ENCODE measurements at regions not wholly inside any gene's neighbourhood (a gene's known extent, or its start where the extent isn't known, plus 50 kb on each side); places are given as distances from the start of the nearest gene placed in this dataset.
A peak's percentile ranks its signal among the peaks of the same experiment; 100 is the strongest.

GRCh38 chr20:23253524-23253923 is 97.1 kb upstream of the NXT1 start:
- Histone ChIP-seq H3K27me3 (ENCODE audit: control insufficient read depth, insufficient read depth, low read length) (no peaks in the 10 kb centered on the region; the same call in 1 of the 2 replicates), H3K4me3 (ENCODE audit: insufficient read depth, low read depth, low read length) (no peak overlapping the region)
- DNase-seq, result no peak

GRCh38 chr20:23251779-23252178 is 98.8 kb upstream of the NXT1 start:
- H3K4me3 ChIP-seq (ENCODE audit: insufficient read depth, low read depth, low read length), result no peak overlapping the region
- no peaks in the 10 kb centered on the region; the same call in 1 of the 2 replicates for H3K27me3 ChIP-seq (ENCODE audit: control insufficient read depth, insufficient read depth, low read length)
- no peaks in the 10 kb centered on the region for H3K36me3 ChIP-seq (replicated peaks; ENCODE audit: control insufficient read depth, insufficient read depth, low read length)
- no peak for DNase-seq

More at GRCh38 chr20:23253524-23253923, 97.1 kb upstream of the NXT1 start:
- H3K36me3 ChIP-seq (replicated peaks; ENCODE audit: control insufficient read depth, insufficient read depth, low read length), result no peaks in the 10 kb centered on the region

GRCh38 chr20:23249541-23249940 is 101.0 kb upstream of the NXT1 start:
- no peaks in the 10 kb centered on the region for H3K27me3 ChIP-seq (ENCODE audit: control insufficient read depth, insufficient read depth, low read length)
- no peak for DNase-seq
- H3K36me3 ChIP-seq (replicated peaks; ENCODE audit: control insufficient read depth, insufficient read depth, low read length), result no peaks in the 10 kb centered on the region
- H3K4me3 ChIP-seq (ENCODE audit: insufficient read depth, low read depth, low read length), result no peak overlapping the region

GRCh38 chr20:23248461-23248882 is 102.1 kb upstream of the NXT1 start:
- no peaks in the 10 kb centered on the region for H3K27me3 ChIP-seq (ENCODE audit: control insufficient read depth, insufficient read depth, low read length)
- DNase-seq, result no peak
- no peak overlapping the region for H3K4me3 ChIP-seq (ENCODE audit: insufficient read depth, low read depth, low read length)
- H3K36me3 ChIP-seq (replicated peaks; ENCODE audit: control insufficient read depth, insufficient read depth, low read length), result no peaks in the 10 kb centered on the region

GRCh38 chr20:23246717-23247664 is 103.6 kb upstream of the NXT1 start:
- H3K36me3 ChIP-seq (replicated peaks; ENCODE audit: control insufficient read depth, insufficient read depth, low read length), result no peaks in the 10 kb centered on the region
- H3K27me3 ChIP-seq (ENCODE audit: control insufficient read depth, insufficient read depth, low read length), result no peaks in the 10 kb centered on the region
- no peak for DNase-seq
- no peak overlapping the region for H3K4me3 ChIP-seq (ENCODE audit: insufficient read depth, low read depth, low read length)

GRCh38 chr20:23245553-23246181 is 104.9 kb upstream of the NXT1 start:
- H3K4me3 ChIP-seq (ENCODE audit: insufficient read depth, low read depth, low read length), result no peak overlapping the region
- no peaks in the 10 kb centered on the region for H3K36me3 ChIP-seq (replicated peaks; ENCODE audit: control insufficient read depth, insufficient read depth, low read length)
- H3K27me3 ChIP-seq (ENCODE audit: control insufficient read depth, insufficient read depth, low read length), result no peaks in the 10 kb centered on the region
- DNase-seq, result peak; percentile 84

GRCh38 chr20:23244916-23245552 is 105.6 kb upstream of the NXT1 start:
- Histone ChIP-seq H3K27me3 (ENCODE audit: control insufficient read depth, insufficient read depth, low read length) (no peaks in the 10 kb centered on the region), H3K4me3 (ENCODE audit: insufficient read depth, low read depth, low read length) (no peak overlapping the region), H3K36me3 (replicated peaks; ENCODE audit: control insufficient read depth, insufficient read depth, low read length) (no peaks in the 10 kb centered on the region)
- no peak for DNase-seq

- Histone ChIP-seq H3K4me3 (ENCODE audit: insufficient read depth, low read depth, low read length) (no peak overlapping the region), H3K27me3 (ENCODE audit: control insufficient read depth, insufficient read depth, low read length) (no peaks in the 10 kb centered on the region), H3K36me3 (replicated peaks; ENCODE audit: control insufficient read depth, insufficient read depth, low read length) (no peaks in the 10 kb centered on the region)
- no peak for DNase-seq
These were observed 106.3 kb upstream of the NXT1 start for GRCh38 chr20:23244156-23244915.

GRCh38 chr20:23243791-23244155 is 106.8 kb upstream of the NXT1 start:
- Histone ChIP-seq H3K4me3 (ENCODE audit: insufficient read depth, low read depth, low read length) (no peak overlapping the region), H3K36me3 (replicated peaks; ENCODE audit: control insufficient read depth, insufficient read depth, low read length) (no peaks in the 10 kb centered on the region), H3K27me3 (ENCODE audit: control insufficient read depth, insufficient read depth, low read length) (no peaks in the 10 kb centered on the region)
- DNase-seq, result no peak

GRCh38 chr20:23242556-23243180 is 107.9 kb upstream of the NXT1 start:
- no peak for DNase-seq
- no peaks in the 10 kb centered on the region for H3K36me3 ChIP-seq (replicated peaks; ENCODE audit: control insufficient read depth, insufficient read depth, low read length)
- H3K4me3 ChIP-seq (ENCODE audit: insufficient read depth, low read depth, low read length), result no peak overlapping the region
- no peaks in the 10 kb centered on the region for H3K27me3 ChIP-seq (ENCODE audit: control insufficient read depth, insufficient read depth, low read length)

GRCh38 chr20:23242104-23242503 is 108.5 kb upstream of the NXT1 start:
- no peak overlapping the region for H3K4me3 ChIP-seq (ENCODE audit: insufficient read depth, low read depth, low read length)
- no peaks in the 10 kb centered on the region for H3K27me3 ChIP-seq (ENCODE audit: control insufficient read depth, insufficient read depth, low read length)
- no peaks in the 10 kb centered on the region for H3K36me3 ChIP-seq (replicated peaks; ENCODE audit: control insufficient read depth, insufficient read depth, low read length)
- no peak for DNase-seq

GRCh38 chr20:23241416-23241815 is 109.2 kb upstream of the NXT1 start:
- H3K4me3 ChIP-seq (ENCODE audit: insufficient read depth, low read depth, low read length), result no peak overlapping the region
- no peak for DNase-seq
- no peaks in the 10 kb centered on the region for H3K27me3 ChIP-seq (ENCODE audit: control insufficient read depth, insufficient read depth, low read length)
- H3K36me3 ChIP-seq (replicated peaks; ENCODE audit: control insufficient read depth, insufficient read depth, low read length), result no peaks in the 10 kb centered on the region

- no peak overlapping the region for H3K4me3 ChIP-seq (ENCODE audit: insufficient read depth, low read depth, low read length)
These were observed 110.1 kb upstream of the NXT1 start for GRCh38 chr20:23240519-23240918.

GRCh38 chr20:23237201-23237600 is 113.4 kb upstream of the NXT1 start:
- Histone ChIP-seq H3K27me3 (ENCODE audit: control insufficient read depth, insufficient read depth, low read length) (no peaks in the 10 kb centered on the region), H3K4me3 (ENCODE audit: insufficient read depth, low read depth, low read length) (no peak overlapping the region)
- no peak for DNase-seq

More at GRCh38 chr20:23240519-23240918, 110.1 kb upstream of the NXT1 start:
- Histone ChIP-seq H3K36me3 (replicated peaks; ENCODE audit: control insufficient read depth, insufficient read depth, low read length) (no peaks in the 10 kb centered on the region), H3K27me3 (ENCODE audit: control insufficient read depth, insufficient read depth, low read length) (no peaks in the 10 kb centered on the region)
- DNase-seq, result no peak

More at GRCh38 chr20:23237201-23237600, 113.4 kb upstream of the NXT1 start:
- no peaks in the 10 kb centered on the region for H3K36me3 ChIP-seq (replicated peaks; ENCODE audit: control insufficient read depth, insufficient read depth, low read length)
